ENCODE measurements at regions not wholly inside any gene's neighbourhood (a gene's known extent, or its start where the extent isn't known, plus 50 kb on each side); places are given as distances from the start of the nearest gene placed in this dataset.

- TF ChIP-seq NCOA5 (CRISPR knock-in tag; IDR thresholded peaks at IDR 0.05) (no peak), HOMEZ (CRISPR knock-in tag; IDR thresholded peaks at IDR 0.05; ENCODE audit: low read depth) (no peak), CTCF (CRISPR knock-in tag; IDR thresholded peaks at IDR 0.05) (no peak), HNF4G (IDR thresholded peaks at IDR 0.05; ENCODE audit: borderline replicate concordance, low read depth, low read length) (no peak), HNF4G (CRISPR knock-in tag; IDR thresholded peaks at IDR 0.05; ENCODE audit: borderline replicate concordance, low read depth) (no peak), ZNF792 (CRISPR knock-in tag; IDR thresholded peaks at IDR 0.05) (no peak)
Observed at GRCh38 chr12:107436836-107437235, 248.8 kb upstream of the PWP1 start.
